B cell (primary cell): ENCODE measurements at regions not wholly inside any gene's neighbourhood (a gene's known extent, or its start where the extent isn't known, plus 50 kb on each side); places are given as distances from the start of the nearest gene placed in this dataset.

ENCODE experiments used
- ATAC-seq: fragments of 200-7000 bp; cut with Tn5 transposase; one replicate; pipeline ENCODE4 v1.10.0; 2021; ENCODE audit warnings: low read depth, mild to moderate bottlenecking, moderate number of reproducible peaks, moderate library complexity
- CTCF ChIA-PET: fragments of 350-600 bp; sonication (Branson Sonifier 250); formaldehyde crosslinking; loops from one replicate; lab custom pipeline; 2021; ENCODE audit warnings: antibody characterized with exemption, inconsistent platforms; lab: Charles Lee
- POLR2A ChIA-PET: fragments of 350-600 bp; sonication (Branson Sonifier 250); formaldehyde crosslinking; loops from one replicate; lab custom pipeline; 2021; ENCODE audit warnings: antibody characterized with exemption; lab: Charles Lee
- DNase-seq: peaks from one replicate; pipeline ENCODE4 v3.0.0; 2013
- H2AFZ ChIP-seq: 2 replicates; pipeline ENCODE4 v1.6.1; 2012; ENCODE audit warnings: mild to moderate bottlenecking, low read depth, low read length; ENCODE audit not compliant: insufficient read depth, poor library complexity, severe bottlenecking
- H3K27ac ChIP-seq, 2 donors: 1 replicate in 1 of 2; 2 replicates in 1 of 2; pipeline ENCODE4 v1.5.1; 2012 to 2013; ENCODE audit warnings: low read length in 2 of 2, mild to moderate bottlenecking in 2 of 2, moderate library complexity in 1 of 2
- H3K27me3 ChIP-seq, 4 experiments: fragments of 200-600 bp in 1 of 4; sonication (generic) in 1 of 4; replicated peaks in 1 of 4; 1 replicate in 2 of 4; 2 replicates in 2 of 4; pipeline versions ENCODE4 v1.6.1 to v1.7.0; 2013 to 2016; ENCODE audit warnings: low read length in 3 of 4, mild to moderate bottlenecking in 2 of 4, mixed read lengths in 1 of 4, moderate library complexity in 1 of 4; ENCODE audit not compliant: insufficient read depth in 4 of 4, control insufficient read depth in 3 of 4; ENCODE audit errors: control extremely low read depth in 1 of 4
- H3K36me3 ChIP-seq, 2 experiments: replicated peaks in 1 of 2; 1 replicate in 1 of 2; 2 replicates in 1 of 2; pipeline versions ENCODE4 v1.6.1 to v1.7.1; 2013; ENCODE audit warnings: low read length in 1 of 2; ENCODE audit not compliant: insufficient read depth in 2 of 2, control insufficient read depth in 1 of 2; ENCODE audit errors: control extremely low read depth in 1 of 2, extremely low read depth in 1 of 2
- H3K4me1 ChIP-seq, 2 donors: fragments of 200-600 bp in 1 of 2; sonication (generic) in 1 of 2; 1 replicate in 1 of 2; 2 replicates in 1 of 2; pipeline versions ENCODE4 v1.5.1 to v1.6.1; 2013 to 2017; ENCODE audit warnings: low read length in 2 of 2; ENCODE audit not compliant: control insufficient read depth in 2 of 2, insufficient read depth in 2 of 2
- H3K4me2 ChIP-seq: replicated peaks from 2 replicates; pipeline ENCODE3; 2012; ENCODE audit warnings: mild to moderate bottlenecking, low read depth, low read length; ENCODE audit not compliant: poor library complexity, severe bottlenecking
- H3K4me3 ChIP-seq, 5 experiments: fragments of 200-600 bp in 1 of 5; sonication (generic) in 1 of 5; 1 replicate in 3 of 5; 2 replicates in 2 of 5; pipeline versions ENCODE4 v1.5.1 to v1.7.0; 2011 to 2016; ENCODE audit warnings: low read length in 4 of 5, mild to moderate bottlenecking in 4 of 5, low read depth in 2 of 5, control low read depth in 1 of 5, moderate library complexity in 1 of 5; ENCODE audit not compliant: insufficient read depth in 1 of 5; ENCODE audit errors: control extremely low read depth in 1 of 5, extremely low read depth in 1 of 5
- H3K79me2 ChIP-seq: fragments of 200-600 bp; sonication (generic); one replicate; pipeline ENCODE4 v1.6.0; 2016; ENCODE audit warnings: low read length; ENCODE audit not compliant: control insufficient read depth, insufficient read depth
- H3K9ac ChIP-seq: fragments of 200-600 bp; sonication (generic); 2 replicates; pipeline ENCODE4 v1.6.1; 2017; ENCODE audit warnings: mild to moderate bottlenecking, low read length, moderate library complexity
- H3K9me3 ChIP-seq, 3 donors: one replicate each; pipeline versions ENCODE4 v1.6.1 to v1.7.1; 2013; ENCODE audit warnings: low read length in 2 of 3; ENCODE audit not compliant: control insufficient read depth in 2 of 3, insufficient read depth in 1 of 3; ENCODE audit errors: control extremely low read depth in 1 of 3
- H4K20me1 ChIP-seq: 2 replicates; pipeline ENCODE4 v1.6.0; 2012; ENCODE audit warnings: mild to moderate bottlenecking, low read length; ENCODE audit not compliant: insufficient read depth, control insufficient read depth, poor library complexity, severe bottlenecking
- H3K27ac Mint-ChIP-seq: one replicate; pipeline ENCODE4 v1.8.0; 2021; ENCODE audit warnings: mixed read lengths
- H3K27me3 Mint-ChIP-seq: one replicate; pipeline ENCODE4 v1.8.0; 2021; ENCODE audit warnings: mixed read lengths
- H3K4me1 Mint-ChIP-seq: one replicate; pipeline ENCODE4 v1.8.0; 2021; ENCODE audit warnings: mixed read lengths
- H3K4me3 Mint-ChIP-seq: one replicate; pipeline ENCODE4 v1.8.0; 2021; ENCODE audit warnings: mixed read lengths
- H3K9me3 Mint-ChIP-seq: one replicate; pipeline ENCODE4 v1.8.0; 2022; ENCODE audit warnings: mixed read lengths; ENCODE audit not compliant: insufficient read depth
- EZH2 ChIP-seq: IDR thresholded peaks from 2 replicates; pipeline ENCODE4 v1.6.1; 2012; ENCODE audit warnings: borderline replicate concordance, low read depth, mild to moderate bottlenecking, moderate library complexity, low read length; ENCODE audit not compliant: insufficient read depth, poor library complexity, severe bottlenecking
- WGBS: methylation state at CpG from one replicate; pipeline ENCODE4 v1.1.5; 2013; ENCODE audit warnings: missing lambda C conversion rate; ENCODE audit not compliant: insufficient coverage; 5-methylcytosine and 5-hydroxymethylcytosine counted together
- intact Hi-C: fragments of 100-400 bp; cut with micrococcal nuclease; formaldehyde crosslinking; loops from one replicate; pipeline ENCODE4 v1.10.0; 2022
- TF ChIP-seq, protein P1 (sequence below): fragments of 200-600 bp; IDR thresholded peaks from one replicate; pipeline ENCODE4 v1.8.0; 2022; ENCODE audit warnings: antibody characterized with exemption, mild to moderate bottlenecking

DNA sequence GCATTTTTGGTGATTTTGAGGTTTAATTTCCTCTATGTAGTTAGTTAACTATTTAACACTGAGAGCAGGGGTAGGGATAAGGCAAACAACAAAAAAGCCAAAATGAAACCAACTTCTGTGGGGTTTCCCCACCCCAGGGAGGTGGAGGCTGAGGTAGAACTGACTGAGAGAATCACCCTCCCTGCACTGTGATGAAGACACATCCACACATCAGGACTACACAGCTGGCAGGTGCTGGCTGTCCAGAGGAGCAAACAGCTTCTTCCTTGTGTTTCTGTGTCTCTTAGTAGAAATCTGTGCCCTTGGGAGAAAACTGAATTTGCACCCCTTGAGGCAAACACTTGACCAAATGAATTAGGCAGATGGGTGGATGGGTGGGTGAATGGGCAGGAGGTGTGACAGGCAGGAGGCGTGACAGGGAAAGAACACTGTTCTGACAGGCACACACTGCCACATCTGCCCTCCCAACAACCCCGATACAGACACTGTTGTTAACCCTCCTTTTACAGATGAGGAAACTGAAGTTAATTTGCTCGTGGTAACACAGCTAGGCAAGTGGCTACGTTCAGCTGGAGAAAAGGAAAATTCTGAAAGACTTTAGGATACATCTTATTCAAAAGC lies 62.9 kb upstream of the AMZ2 start:
- Mint-ChIP-seq H3K4me1 (peaks cover 59% of the 10 kb centered on the region), H3K4me3 (peak overlapping the region; percentile 96), H3K9me3 (no peaks in the 10 kb centered on the region), H3K27me3 (no peaks in the 10 kb centered on the region), H3K27ac (peak overlapping the region; percentile 83)
- Histone ChIP-seq H4K20me1 (no peaks in the 10 kb centered on the region), H3K4me2 (peak overlapping the region; percentile 72), H3K9ac (peak overlapping the region; percentile 7), H3K4me3 (no peak overlapping the region), H2AFZ (peak overlapping the region; percentile 34), H3K36me3 (no peaks in the 10 kb centered on the region), H3K9me3 (peaks cover 0 to 6% (median 0%) of the 10 kb centered on the region in 3 donors), H3K27me3 (no peaks in the 10 kb centered on the region), H3K27ac (peak overlapping the region; percentile 27 to 56), H3K79me2 (peaks cover 29% of the 10 kb centered on the region), H3K4me1 (peaks cover 53 to 59% of the 10 kb centered on the region in 2 donors)
- ATAC-seq, result peak; percentile 50
- intact Hi-C loops, result loop anchor here (1.0 to 10.0 kb wide), 3 partner anchors 13 to 370 kb away; partner anchors contain the start of gene WIPI1
- ChIA-PET POLR2A (interaction anchor here (6.8 kb wide), 1 partner anchor 14 kb away, joined by 113 read pairs; no protein-coding TSS in a partner anchor), CTCF (interaction anchor here (1.4 to 8.5 kb wide), 6 partner anchors 8 to 278 kb away, joined by 3 to 153 read pairs (median 4); no protein-coding TSS in a partner anchor)
- TF ChIP-seq, protein P1, sequence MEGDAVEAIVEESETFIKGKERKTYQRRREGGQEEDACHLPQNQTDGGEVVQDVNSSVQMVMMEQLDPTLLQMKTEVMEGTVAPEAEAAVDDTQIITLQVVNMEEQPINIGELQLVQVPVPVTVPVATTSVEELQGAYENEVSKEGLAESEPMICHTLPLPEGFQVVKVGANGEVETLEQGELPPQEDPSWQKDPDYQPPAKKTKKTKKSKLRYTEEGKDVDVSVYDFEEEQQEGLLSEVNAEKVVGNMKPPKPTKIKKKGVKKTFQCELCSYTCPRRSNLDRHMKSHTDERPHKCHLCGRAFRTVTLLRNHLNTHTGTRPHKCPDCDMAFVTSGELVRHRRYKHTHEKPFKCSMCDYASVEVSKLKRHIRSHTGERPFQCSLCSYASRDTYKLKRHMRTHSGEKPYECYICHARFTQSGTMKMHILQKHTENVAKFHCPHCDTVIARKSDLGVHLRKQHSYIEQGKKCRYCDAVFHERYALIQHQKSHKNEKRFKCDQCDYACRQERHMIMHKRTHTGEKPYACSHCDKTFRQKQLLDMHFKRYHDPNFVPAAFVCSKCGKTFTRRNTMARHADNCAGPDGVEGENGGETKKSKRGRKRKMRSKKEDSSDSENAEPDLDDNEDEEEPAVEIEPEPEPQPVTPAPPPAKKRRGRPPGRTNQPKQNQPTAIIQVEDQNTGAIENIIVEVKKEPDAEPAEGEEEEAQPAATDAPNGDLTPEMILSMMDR, result no peak
- no peak for TF ChIP-seq EZH2
- peak; percentile 72 for DNase-seq
- WGBS, result no CpG with 5 or more reads among the region's 4 CpGs

DNA sequence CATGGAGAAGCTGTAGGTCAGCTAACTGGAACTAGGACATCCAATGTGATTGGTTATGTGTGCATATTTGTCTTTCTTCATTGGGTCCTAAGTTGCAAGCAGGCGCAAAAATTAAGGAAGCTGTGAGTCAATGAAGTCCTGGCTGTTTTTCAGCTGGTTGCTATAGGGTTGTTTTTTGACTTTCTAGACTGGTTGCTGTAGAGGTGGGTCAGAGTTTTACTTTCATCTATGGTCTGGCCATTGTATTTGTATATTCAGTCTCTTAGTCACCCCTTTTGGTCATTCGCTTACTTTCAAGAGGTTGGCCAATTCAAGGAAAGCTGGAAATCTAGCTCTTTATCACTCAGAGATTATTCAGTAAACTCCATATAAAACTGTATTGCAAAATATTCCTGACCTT lies 62.0 kb upstream of the AMZ2 start:
- intact Hi-C loops, result loop anchor here (1.0 to 10.0 kb wide), 2 partner anchors 12 to 371 kb away; no protein-coding TSS in a partner anchor
- peaks cover 53% of the 10 kb centered on the region for H3K4me1 Mint-ChIP-seq
- no peaks in the 10 kb centered on the region for H3K9me3 ChIP-seq
- H3K9me3 Mint-ChIP-seq, result no peaks in the 10 kb centered on the region
- peaks cover 29% of the 10 kb centered on the region for H3K79me2 ChIP-seq
- ChIA-PET CTCF (interaction anchor here (1.0 to 8.5 kb wide), 9 partner anchors 9 to 277 kb away, joined by 3 to 153 read pairs (median 4); partner anchors contain the start of genes ARSG and SLC16A6), POLR2A (interaction anchor here (6.8 kb wide), 1 partner anchor 13 kb away, joined by 113 read pairs; no protein-coding TSS in a partner anchor)
- DNase-seq (no peak), ATAC-seq (no peak)
- no peak overlapping the region for H3K4me3 ChIP-seq
- H3K27me3 Mint-ChIP-seq, result no peaks in the 10 kb centered on the region
- no peak overlapping the region for H2AFZ ChIP-seq
- H3K4me1 ChIP-seq, result peaks cover 49 to 51% of the 10 kb centered on the region in 2 donors
- H3K27ac Mint-ChIP-seq, result peak overlapping the region; percentile 61
- no peaks in the 10 kb centered on the region for H3K27me3 ChIP-seq
- TF ChIP-seq, protein P1, result no peak
- TF ChIP-seq EZH2, result no peak
- no peak overlapping the region for H3K4me2 ChIP-seq
- H3K27ac ChIP-seq, result peak overlapping the region; percentile 48 to 56
- WGBS, result 93% methylated on average over 1 of the region's 2 CpGs
- no peaks in the 10 kb centered on the region for H3K36me3 ChIP-seq
- H3K9ac ChIP-seq, result no peak overlapping the region
- no peaks in the 10 kb centered on the region for H4K20me1 ChIP-seq
- H3K4me3 Mint-ChIP-seq, result no peak overlapping the region
